Thyroid gland (tissue), 4 donors: ENCODE measurements at regions not wholly inside any gene's neighbourhood (a gene's known extent, or its start where the extent isn't known, plus 50 kb on each side); places are given as distances from the start of the nearest gene placed in this dataset.

ENCODE experiments used
- CTCF ChIP-seq, 6 experiments: fragments of 200-600 bp in 3 of 6; fragments of 450-650 bp in 3 of 6; sonication (generic) in 3 of 6; IDR thresholded peaks; one replicate each; pipeline ENCODE4 v1.5.1; 2016 to 2019; ENCODE audit warnings: antibody characterized with exemption in 6 of 6, mild to moderate bottlenecking in 2 of 6, inconsistent platforms in 1 of 6, moderate library complexity in 1 of 6
- POLR2A ChIP-seq, 2 donors: fragments of 450-650 bp; IDR thresholded peaks; one replicate each; pipeline ENCODE4 v1.6.1; 2017; ENCODE audit warnings: antibody characterized with exemption in 2 of 2, mild to moderate bottlenecking in 2 of 2, moderate library complexity in 1 of 2

- TF ChIP-seq CTCF (IDR thresholded peaks at IDR 0.05) (no peak), POLR2A (IDR thresholded peaks at IDR 0.05) (no peak)
These were observed 77.6 kb downstream of the ASB1 start for GRCh38 chr2:238504181-238504931.
